OCI-LY7 (cell line): ENCODE measurements at regions not wholly inside any gene's neighbourhood (a gene's known extent, or its start where the extent isn't known, plus 50 kb on each side); places are given as distances from the start of the nearest gene placed in this dataset.
"Not testable (repeated sequence)": the region's sequence is repeated elsewhere in the genome, so short reads cannot be mapped to it uniquely, and the experiment has no call there.

Experiments
- BruUV-seq: library from RNA; stranded (reverse); fragments of 400-500 nt; replicated peaks from 2 replicates; lab custom pipeline; 2021; lab: Mats Ljungman, UMichigan
- CTCF ChIA-PET: fragments of 300-600 bp; sonication (Branson Sonifier 250); formaldehyde crosslinking; loops from one replicate; lab custom pipeline; 2022; ENCODE audit warnings: antibody characterized with exemption; ENCODE audit not compliant: unreplicated experiment; lab: Charles Lee
- POLR2A ChIA-PET: fragments of 300-600 bp; sonication (Branson Sonifier 250); formaldehyde crosslinking; loops from one replicate; lab custom pipeline; 2022; ENCODE audit warnings: antibody characterized with exemption; lab: Charles Lee
- DNase-seq: peaks from one replicate; pipeline ENCODE4 v3.0.0-alpha.2; 2015; ENCODE audit warnings: low spot score
- H2AFZ ChIP-seq: fragments of 200-600 bp; sonication (generic), shearing (Covaris generic); 2 replicates; pipeline ENCODE4 v1.6.1; 2014; ENCODE audit warnings: mild to moderate bottlenecking, antibody characterized with exemption, low read length, moderate library complexity
- H3K27ac ChIP-seq: fragments of 200-600 bp; sonication (generic); 2 replicates; pipeline ENCODE4 v1.5.1; 2014; ENCODE audit warnings: mixed run types, low read depth, mild to moderate bottlenecking, moderate library complexity, low read length, inconsistent platforms; ENCODE audit not compliant: poor library complexity, severe bottlenecking
- H3K36me3 ChIP-seq: fragments of 200-600 bp; sonication (generic); 2 replicates; pipeline ENCODE4 v1.6.1; 2014; ENCODE audit warnings: mild to moderate bottlenecking, antibody characterized with exemption, low read length, moderate library complexity, mixed read lengths; ENCODE audit not compliant: insufficient read depth
- H3K4me1 ChIP-seq: fragments of 200-600 bp; sonication (generic); 2 replicates; pipeline ENCODE4 v1.5.1; 2014; ENCODE audit warnings: mild to moderate bottlenecking, low read length; ENCODE audit not compliant: insufficient read depth, poor library complexity, severe bottlenecking
- H3K4me2 ChIP-seq: fragments of 200-600 bp; sonication (generic); 2 replicates; pipeline ENCODE4 v1.6.1; 2014; ENCODE audit warnings: mild to moderate bottlenecking, low read length
- H3K4me3 ChIP-seq: fragments of 200-600 bp; sonication (generic); 2 replicates; pipeline ENCODE4 v1.5.1; 2014; ENCODE audit warnings: mild to moderate bottlenecking, low read depth, low read length; ENCODE audit not compliant: poor library complexity, severe bottlenecking
- H3K79me2 ChIP-seq: fragments of 200-600 bp; sonication (generic); 2 replicates; pipeline ENCODE4 v1.6.1; 2016; ENCODE audit warnings: low read depth, mild to moderate bottlenecking, low read length, moderate library complexity, mixed read lengths; ENCODE audit not compliant: insufficient read depth
- H3K9me2 ChIP-seq: fragments of 200-600 bp; sonication (generic); 2 replicates; pipeline ENCODE4 v1.6.1; 2016; ENCODE audit warnings: mild to moderate bottlenecking, low read length, mixed read lengths; ENCODE audit not compliant: insufficient read depth
- H3K9me3 ChIP-seq: fragments of 200-600 bp; sonication (generic); 2 replicates; pipeline ENCODE4 v1.6.1; 2014; ENCODE audit warnings: mild to moderate bottlenecking, mixed run types, low read length, mixed read lengths
- H4K20me1 ChIP-seq: fragments of 200-600 bp; sonication (generic); 2 replicates; pipeline ENCODE4 v1.6.1; 2014; ENCODE audit warnings: mild to moderate bottlenecking, antibody characterized with exemption, low read length, moderate library complexity, mixed read lengths; ENCODE audit not compliant: insufficient read depth
- CTCF ChIP-seq: fragments of 200-600 bp; sonication (generic); conservative IDR thresholded peaks from 2 replicates; pipeline ENCODE4 v1.5.1; 2014; ENCODE audit warnings: mild to moderate bottlenecking, antibody characterized with exemption, low read length, moderate library complexity, mixed read lengths
- EZH2phosphoT487 ChIP-seq: fragments of 200-600 bp; sonication (generic); IDR thresholded peaks from 2 replicates; pipeline ENCODE4 v1.6.1; 2018; ENCODE audit warnings: low read depth, borderline replicate concordance, mild to moderate bottlenecking, mixed run types, antibody characterized with exemption, low read length, moderate library complexity, mixed read lengths
- intact Hi-C: fragments of 100-400 bp; cut with micrococcal nuclease; formaldehyde crosslinking; loops from one replicate; pipeline ENCODE4 v1.10.0; 2022; ENCODE audit not compliant: unreplicated experiment

GRCh38 chrY:20042993-20043392 is 298.5 kb upstream of the KDM5D start:
- POLR2A ChIA-PET = no interaction called here
- H2AFZ ChIP-seq = no peak overlapping the region
- intact Hi-C loops = no loop called here
- no peak overlapping the region for H3K27ac ChIP-seq
- no peak for DNase-seq
- no peaks in the 10 kb centered on the region for H3K9me3 ChIP-seq
- no peaks in the 10 kb centered on the region for H3K36me3 ChIP-seq
- H3K79me2 ChIP-seq = no peaks in the 10 kb centered on the region
- no TSS peak for BruUV-seq
- no peak overlapping the region for H3K4me2 ChIP-seq
- TF ChIP-seq EZH2phosphoT487 (no peak), CTCF (no peak)
- no peak overlapping the region for H3K4me3 ChIP-seq
- H4K20me1 ChIP-seq = no peaks in the 10 kb centered on the region
- CTCF ChIA-PET = no interaction called here
- H3K9me2 ChIP-seq = no peaks in the 10 kb centered on the region
- no peaks in the 10 kb centered on the region for H3K4me1 ChIP-seq

GRCh38 chrY:20025676-20026075 is 281.1 kb upstream of the KDM5D start:
- no peak overlapping the region for H2AFZ ChIP-seq
- BruUV-seq = no TSS peak
- H3K9me3 ChIP-seq = no peaks in the 10 kb centered on the region
- POLR2A ChIA-PET = no interaction called here
- H3K9me2 ChIP-seq = no peaks in the 10 kb centered on the region
- H3K4me2 ChIP-seq = no peak overlapping the region
- no peaks in the 10 kb centered on the region for H3K79me2 ChIP-seq
- no peak for DNase-seq
- CTCF ChIA-PET = no interaction called here
- TF ChIP-seq EZH2phosphoT487 (no peak), CTCF (no peak)
- H4K20me1 ChIP-seq = no peaks in the 10 kb centered on the region
- H3K4me3 ChIP-seq = no peak overlapping the region
- intact Hi-C loops = no loop called here
- no peak overlapping the region for H3K27ac ChIP-seq
- H3K4me1 ChIP-seq = no peaks in the 10 kb centered on the region
- H3K36me3 ChIP-seq = no peaks in the 10 kb centered on the region

GRCh38 chrY:19993410-19993809 is 248.9 kb upstream of the KDM5D start:
- POLR2A ChIA-PET, H3K9me2 ChIP-seq, H3K4me3 ChIP-seq, H3K4me1 ChIP-seq, H3K79me2 ChIP-seq, H2AFZ ChIP-seq, BruUV-seq, H3K27ac ChIP-seq, H3K36me3 ChIP-seq, intact Hi-C loops, CTCF ChIA-PET, H3K4me2 ChIP-seq, DNase-seq, H3K9me3 ChIP-seq, H4K20me1 ChIP-seq: not testable (repeated sequence)
